ENCODE measurements at regions not wholly inside any gene's neighbourhood (a gene's known extent, or its start where the extent isn't known, plus 50 kb on each side); places are given as distances from the start of the nearest gene placed in this dataset.
"Not testable (repeated sequence)": the region's sequence is repeated elsewhere in the genome, so short reads cannot be mapped to it uniquely, and the experiment has no call there.

- DNase-seq: no peak
Observed at GRCh38 chr14:34059037-34059924, 108.4 kb upstream of the EGLN3 start.

- DNase-seq: no peak
Observed at GRCh38 chr14:34058510-34058909, 107.6 kb upstream of the EGLN3 start.

- no peak for DNase-seq
Observed at GRCh38 chr14:34056046-34056445, 105.2 kb upstream of the EGLN3 start.

GRCh38 chr14:34055157-34055950 lies 104.5 kb upstream of the EGLN3 start:
- DNase-seq: no peak

GRCh38 chr14:34053666-34054065 lies 102.8 kb upstream of the EGLN3 start:
- DNase-seq: no peak

- DNase-seq: peak; percentile 63
Observed at GRCh38 chr14:34052658-34053014, 101.8 kb upstream of the EGLN3 start.

GRCh38 chr14:34051966-34052657 lies 101.2 kb upstream of the EGLN3 start:
- DNase-seq: peak; percentile 5

GRCh38 chr14:34050606-34051005 lies 99.7 kb upstream of the EGLN3 start:
- DNase-seq: no peak

- DNase-seq: no peak
Observed at GRCh38 chr14:34049790-34050189, 98.9 kb upstream of the EGLN3 start.

GRCh38 chr14:34049187-34049586 lies 98.3 kb upstream of the EGLN3 start:
- DNase-seq: not testable (repeated sequence)

GRCh38 chr14:34046799-34047520 lies 96.1 kb upstream of the EGLN3 start:
- no peak for DNase-seq

- no peak for DNase-seq
Observed at GRCh38 chr14:34044666-34045306, 93.9 kb upstream of the EGLN3 start.

GRCh38 chr14:34044373-34044637 lies 93.4 kb upstream of the EGLN3 start:
- DNase-seq: no peak

- DNase-seq: no peak
Observed at GRCh38 chr14:34043627-34044372, 92.9 kb upstream of the EGLN3 start.

- no peak for DNase-seq
Observed at GRCh38 chr14:34041220-34041619, 90.3 kb upstream of the EGLN3 start.

- no peak for DNase-seq
Observed at GRCh38 chr14:34040766-34041165, 89.9 kb upstream of the EGLN3 start.

- DNase-seq: no peak
Observed at GRCh38 chr14:34039428-34040047, 88.7 kb upstream of the EGLN3 start.

GRCh38 chr14:34038358-34039057 lies 87.6 kb upstream of the EGLN3 start:
- no peak for DNase-seq

GRCh38 chr14:34036319-34036766 lies 85.5 kb upstream of the EGLN3 start:
- no peak for DNase-seq

GRCh38 chr14:34035934-34036250 lies 85.0 kb upstream of the EGLN3 start:
- DNase-seq: no peak

Data from T1000 (cell line).